GM21447 (cell line): ENCODE measurements at regions not wholly inside any gene's neighbourhood (a gene's known extent, or its start where the extent isn't known, plus 50 kb on each side); places are given as distances from the start of the nearest gene placed in this dataset.
"Not testable (repeated sequence)": the region's sequence is repeated elsewhere in the genome, so short reads cannot be mapped to it uniquely, and the experiment has no call there.

ENCODE experiments used
- ATAC-seq: cut with Tn5 transposase; IDR thresholded peaks from one replicate; pipeline ENCODE4 v1.9.1; 2021; ENCODE audit not compliant: unreplicated experiment

- ATAC-seq: no peak
Measured at GRCh38 chr2:65974067-65974723, 460.7 kb upstream of the MEIS1 start.

GRCh38 chr2:65969161-65969560 lies 465.8 kb upstream of the MEIS1 start:
- ATAC-seq: no peak

GRCh38 chr2:65963303-65963702 lies 471.6 kb upstream of the MEIS1 start:
- ATAC-seq: not testable (repeated sequence)

GRCh38 chr2:65960953-65961352 lies 474.0 kb upstream of the MEIS1 start:
- no peak for ATAC-seq

GRCh38 chr2:65957886-65958285 lies 477.0 kb upstream of the MEIS1 start:
- no peak for ATAC-seq

GRCh38 chr2:65957454-65957853 lies 477.5 kb upstream of the MEIS1 start:
- ATAC-seq: no peak

- ATAC-seq: no peak
Measured at GRCh38 chr2:65955259-65955658, 479.7 kb upstream of the MEIS1 start.

GRCh38 chr2:65952966-65953761 lies 481.8 kb upstream of the MEIS1 start:
- ATAC-seq: no peak

GRCh38 chr2:65944213-65944612 lies 490.7 kb upstream of the MEIS1 start:
- no peak for ATAC-seq

- no peak for ATAC-seq
Measured at GRCh38 chr2:65943099-65943786, 491.7 kb upstream of the MEIS1 start.

- no peak for ATAC-seq
Measured at GRCh38 chr2:65940856-65941255, 494.1 kb upstream of the MEIS1 start.

- ATAC-seq: no peak
Measured at GRCh38 chr2:65939687-65940086, 495.2 kb upstream of the MEIS1 start.

- no peak for ATAC-seq
Measured at GRCh38 chr2:65937379-65938160, 497.4 kb upstream of the MEIS1 start.

GRCh38 chr2:65934992-65935629 lies 499.8 kb upstream of the MEIS1 start:
- ATAC-seq: no peak

- ATAC-seq: no peak
Measured at GRCh38 chr2:65932571-65932970, 500.2 kb upstream of the SPRED2 start.

GRCh38 chr2:65931056-65931455 lies 498.7 kb upstream of the SPRED2 start:
- no peak for ATAC-seq

- ATAC-seq: no peak
Measured at GRCh38 chr2:65930259-65930658, 497.9 kb upstream of the SPRED2 start.

GRCh38 chr2:65929664-65930063 lies 497.3 kb upstream of the SPRED2 start:
- not testable (repeated sequence) for ATAC-seq

- ATAC-seq: no peak
Measured at GRCh38 chr2:65922794-65923193, 490.4 kb upstream of the SPRED2 start.

GRCh38 chr2:65922030-65922429 lies 489.6 kb upstream of the SPRED2 start:
- ATAC-seq: no peak

GRCh38 chr2:65921116-65921515 lies 488.7 kb upstream of the SPRED2 start:
- ATAC-seq: no peak
